ENCODE measurements at regions not wholly inside any gene's neighbourhood (a gene's known extent, or its start where the extent isn't known, plus 50 kb on each side); places are given as distances from the start of the nearest gene placed in this dataset.

- H3K36me3 Mint-ChIP-seq (ENCODE audit: low read depth): no peaks in the 10 kb centered on the region
- ATAC-seq (no peak), DNase-seq (ENCODE audit: low spot score) (no peak)
- no peak overlapping the region for H3K4me2 ChIP-seq
- H3F3A ChIP-seq (replicated peaks; ENCODE audit: low read depth): no peaks in the 10 kb centered on the region
- H2AFZ ChIP-seq: no peak overlapping the region
- H3K36me3 ChIP-seq (ENCODE audit: insufficient read depth): no peaks in the 10 kb centered on the region
- H3K27ac Mint-ChIP-seq: no peak overlapping the region
- no peaks in the 10 kb centered on the region; the same call in 2 of the 3 replicates for H3K9me3 Mint-ChIP-seq
- H3K4me3 Mint-ChIP-seq: no peak overlapping the region
- TF ChIP-seq ZNF462 (CRISPR knock-in tag; IDR thresholded peaks at IDR 0.05): no peak
- TF ChIP-seq NANOG (IDR thresholded peaks at IDR 0.05; ENCODE audit: borderline replicate concordance): no peak
- no peak for TF ChIP-seq EZH2 (IDR thresholded peaks at IDR 0.05; ENCODE audit: low read depth, unreplicated experiment)
- TF ChIP-seq ETS1 (IDR thresholded peaks at IDR 0.05): no peak
- TF ChIP-seq ZNF331 (CRISPR knock-in tag; IDR thresholded peaks at IDR 0.05; ENCODE audit: low read depth): no peak
- TF ChIP-seq REST (IDR thresholded peaks at IDR 0.05; ENCODE audit: unreplicated experiment): no peak
- H3K4me3 ChIP-seq: no peak overlapping the region
- H3K27me3 Mint-ChIP-seq (ENCODE audit: insufficient read depth, low read depth, poor library complexity): no peaks in the 10 kb centered on the region
- no peaks in the 10 kb centered on the region for H3K4me1 ChIP-seq (ENCODE audit: insufficient read depth)
- no peaks in the 10 kb centered on the region for H3K9me2 ChIP-seq (ENCODE audit: insufficient read depth)
- H3K79me2 ChIP-seq (replicated peaks; ENCODE audit: insufficient read depth): no peaks in the 10 kb centered on the region
- H4K20me1 ChIP-seq (replicated peaks; ENCODE audit: insufficient read depth): no peaks in the 10 kb centered on the region
- no peaks in the 10 kb centered on the region for H3K27me3 ChIP-seq (ENCODE audit: insufficient read depth)
- H3K4me1 Mint-ChIP-seq: no peaks in the 10 kb centered on the region
- H3K27ac ChIP-seq (ENCODE audit: low read depth): no peak overlapping the region
Observed at GRCh38 chr11:101296896-101297295, 167.3 kb upstream of the PGR start.

Data from GM23338 (cell line).